GM23338 (cell line): ENCODE measurements at regions not wholly inside any gene's neighbourhood (a gene's known extent, or its start where the extent isn't known, plus 50 kb on each side); places are given as distances from the start of the nearest gene placed in this dataset.
A peak's percentile ranks its signal among the peaks of the same experiment; 100 is the strongest.

Experiments
- ATAC-seq: fragments of 200-7000 bp; cut with Tn5 transposase; 3 replicates; pipeline ENCODE4 v1.9.1; 2020
- DNase-seq: peaks from one replicate; pipeline ENCODE4 v3.0.0-alpha.2; 2015; ENCODE audit warnings: low spot score
- H2AFZ ChIP-seq: fragments of 200-600 bp; sonication (generic); 2 replicates; pipeline ENCODE4 v1.8.0; 2016; ENCODE audit warnings: antibody characterized with exemption, mild to moderate bottlenecking, moderate library complexity
- H3F3A ChIP-seq: fragments of 200-600 bp; sonication (generic); replicated peaks from 2 replicates; pipeline ENCODE4 v1.8.0; 2017; ENCODE audit warnings: antibody characterized with exemption, mixed run types, low read depth
- H3K27ac ChIP-seq: fragments of 200-600 bp; sonication (generic); 2 replicates; pipeline ENCODE4 v1.6.1; 2016; ENCODE audit warnings: low read depth
- H3K27me3 ChIP-seq: fragments of 200-600 bp; sonication (generic); 2 replicates; pipeline ENCODE4 v1.8.0; 2016; ENCODE audit warnings: mild to moderate bottlenecking, mixed run types, moderate library complexity; ENCODE audit not compliant: insufficient read depth
- H3K36me3 ChIP-seq: fragments of 200-600 bp; sonication (generic); 2 replicates; pipeline ENCODE4 v1.8.0; 2016; ENCODE audit warnings: mild to moderate bottlenecking; ENCODE audit not compliant: insufficient read depth
- H3K4me1 ChIP-seq: fragments of 200-600 bp; sonication (generic); 2 replicates; pipeline ENCODE4 v1.8.0; 2016; ENCODE audit warnings: mild to moderate bottlenecking, moderate library complexity; ENCODE audit not compliant: insufficient read depth
- H3K4me2 ChIP-seq: fragments of 200-600 bp; sonication (generic); 2 replicates; pipeline ENCODE4 v1.7.1; 2017; ENCODE audit warnings: mixed run types
- H3K4me3 ChIP-seq: fragments of 200-600 bp; sonication (generic); 2 replicates; pipeline ENCODE4 v1.6.1; 2016; ENCODE audit warnings: mixed run types
- H3K79me2 ChIP-seq: fragments of 200-600 bp; sonication (generic); replicated peaks from 2 replicates; pipeline ENCODE4 v1.8.0; 2017; ENCODE audit warnings: mild to moderate bottlenecking; ENCODE audit not compliant: insufficient read depth
- H3K9me2 ChIP-seq: fragments of 200-600 bp; sonication (generic); 2 replicates; pipeline ENCODE4 v1.8.0; 2017; ENCODE audit not compliant: insufficient read depth
- H4K20me1 ChIP-seq: fragments of 200-600 bp; sonication (generic); replicated peaks from 2 replicates; pipeline ENCODE4 v1.8.0; 2017; ENCODE audit warnings: mild to moderate bottlenecking; ENCODE audit not compliant: insufficient read depth
- H3K27ac Mint-ChIP-seq: 2 replicates; pipeline ENCODE4 v1.8.0; 2020; ENCODE audit warnings: inconsistent platforms, mild to moderate bottlenecking, moderate library complexity, mixed read lengths
- H3K27me3 Mint-ChIP-seq: 3 replicates; pipeline ENCODE4 v1.8.0; 2022; ENCODE audit warnings: low read depth, mild to moderate bottlenecking, moderate library complexity, mixed read lengths, inconsistent platforms; ENCODE audit not compliant: insufficient read depth, poor library complexity
- H3K36me3 Mint-ChIP-seq: 3 replicates; pipeline ENCODE4 v1.8.0; 2021; ENCODE audit warnings: low read depth, mild to moderate bottlenecking, inconsistent platforms, moderate library complexity, mixed read lengths
- H3K4me1 Mint-ChIP-seq: 3 replicates; pipeline ENCODE4 v1.8.0; 2020; ENCODE audit warnings: mild to moderate bottlenecking, inconsistent platforms, mixed read lengths
- H3K4me3 Mint-ChIP-seq: 3 replicates; pipeline ENCODE4 v1.8.0; 2021; ENCODE audit warnings: moderate library complexity, mild to moderate bottlenecking, inconsistent platforms, mixed read lengths
- H3K9me3 Mint-ChIP-seq: 3 replicates; pipeline ENCODE4 v1.8.0; 2020; ENCODE audit warnings: moderate library complexity, mild to moderate bottlenecking, inconsistent platforms, mixed read lengths
- NANOG ChIP-seq: IDR thresholded peaks from 2 replicates; pipeline ENCODE4 v1.6.1; 2016; ENCODE audit warnings: antibody characterized with exemption, borderline replicate concordance
- POLR2AphosphoS5 ChIP-seq: IDR thresholded peaks from 2 replicates; pipeline ENCODE4 v1.6.1; 2016; ENCODE audit warnings: antibody characterized with exemption, low read depth
- ZNF114 ChIP-seq: fragments of 250-450 bp; sonication (Bioruptor Pico); IDR thresholded peaks from 2 replicates; pipeline ENCODE4 v1.5.0; 2020; ENCODE audit warnings: mild to moderate bottlenecking, moderate library complexity
- ZNF331 ChIP-seq: fragments of 250-450 bp; sonication (Bioruptor Pico); IDR thresholded peaks from 2 replicates; pipeline ENCODE4 v1.5.0; 2020; ENCODE audit warnings: low read depth, mild to moderate bottlenecking, moderate library complexity
- TF ChIP-seq, protein P1 (sequence below), 2 experiments: fragments of 200-600 bp in 1 of 2; sonication (generic) in 1 of 2; conservative IDR thresholded peaks; 2 replicates each; pipeline versions ENCODE4 v1.5.1 to v1.6.1; 2016 to 2017; ENCODE audit warnings: antibody characterized with exemption in 2 of 2, low read depth in 2 of 2, mild to moderate bottlenecking in 2 of 2, moderate library complexity in 1 of 2
- TF ChIP-seq, protein P2 (sequence below): IDR thresholded peaks from one replicate; pipeline ENCODE4 v1.6.1; 2018; ENCODE audit warnings: antibody characterized with exemption; ENCODE audit not compliant: unreplicated experiment
- TF ChIP-seq, protein P3 (sequence below): fragments of 250-450 bp; sonication (Bioruptor Pico); IDR thresholded peaks from 2 replicates; pipeline ENCODE4 v1.5.0; 2020; ENCODE audit warnings: mild to moderate bottlenecking, moderate library complexity
- TF ChIP-seq, protein P4 (sequence below): IDR thresholded peaks from 2 replicates; pipeline ENCODE4 v1.6.1; 2016; ENCODE audit warnings: antibody characterized with exemption

DNA sequence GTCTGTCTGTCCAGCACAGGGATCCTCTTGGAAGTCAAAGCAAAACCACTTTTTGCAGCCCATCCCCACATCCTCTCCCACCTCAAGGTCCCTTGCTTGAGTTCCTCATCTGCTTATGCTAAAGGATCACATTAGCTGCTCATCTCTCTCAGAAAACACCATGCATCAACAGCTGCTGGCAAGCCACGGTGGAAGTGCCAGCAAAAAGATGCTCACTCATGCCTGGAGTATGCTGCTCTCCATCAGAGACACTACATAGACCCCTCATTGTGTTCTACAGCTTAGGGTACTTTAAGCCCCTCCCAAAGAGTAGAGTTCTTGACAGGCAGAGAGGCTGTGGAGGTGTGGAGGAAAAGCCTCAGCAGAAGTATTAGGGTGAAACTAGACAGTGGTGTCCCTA lies 94.6 kb upstream of the COL8A1 start:
- no peaks in the 10 kb centered on the region for H3K27me3 ChIP-seq
- no peaks in the 10 kb centered on the region for H3K4me1 ChIP-seq
- no peaks in the 10 kb centered on the region for H3K79me2 ChIP-seq
- no peaks in the 10 kb centered on the region for H3K36me3 ChIP-seq
- TF ChIP-seq, protein P1, sequence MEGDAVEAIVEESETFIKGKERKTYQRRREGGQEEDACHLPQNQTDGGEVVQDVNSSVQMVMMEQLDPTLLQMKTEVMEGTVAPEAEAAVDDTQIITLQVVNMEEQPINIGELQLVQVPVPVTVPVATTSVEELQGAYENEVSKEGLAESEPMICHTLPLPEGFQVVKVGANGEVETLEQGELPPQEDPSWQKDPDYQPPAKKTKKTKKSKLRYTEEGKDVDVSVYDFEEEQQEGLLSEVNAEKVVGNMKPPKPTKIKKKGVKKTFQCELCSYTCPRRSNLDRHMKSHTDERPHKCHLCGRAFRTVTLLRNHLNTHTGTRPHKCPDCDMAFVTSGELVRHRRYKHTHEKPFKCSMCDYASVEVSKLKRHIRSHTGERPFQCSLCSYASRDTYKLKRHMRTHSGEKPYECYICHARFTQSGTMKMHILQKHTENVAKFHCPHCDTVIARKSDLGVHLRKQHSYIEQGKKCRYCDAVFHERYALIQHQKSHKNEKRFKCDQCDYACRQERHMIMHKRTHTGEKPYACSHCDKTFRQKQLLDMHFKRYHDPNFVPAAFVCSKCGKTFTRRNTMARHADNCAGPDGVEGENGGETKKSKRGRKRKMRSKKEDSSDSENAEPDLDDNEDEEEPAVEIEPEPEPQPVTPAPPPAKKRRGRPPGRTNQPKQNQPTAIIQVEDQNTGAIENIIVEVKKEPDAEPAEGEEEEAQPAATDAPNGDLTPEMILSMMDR (conservative IDR thresholded peaks at IDR 0.05; ENCODE audit: low read depth in 2 of 2), result no peak
- H3K4me1 Mint-ChIP-seq, result peaks cover 6% of the 10 kb centered on the region
- no peaks in the 10 kb centered on the region for H3K36me3 Mint-ChIP-seq
- no peak overlapping the region for H3K27ac ChIP-seq
- no peak overlapping the region for H2AFZ ChIP-seq
- no peaks in the 10 kb centered on the region for H3K27me3 Mint-ChIP-seq
- no peaks in the 10 kb centered on the region for H4K20me1 ChIP-seq
- H3F3A ChIP-seq, result no peaks in the 10 kb centered on the region
- DNase-seq, result no peak
- peaks cover 2% of the 10 kb centered on the region; the same call in 1 of the 2 replicates for H3K9me2 ChIP-seq
- H3K9me3 Mint-ChIP-seq, result peaks cover 6% of the 10 kb centered on the region; the same call in 1 of the 3 replicates
- H3K4me3 Mint-ChIP-seq, result no peak overlapping the region
- no peak overlapping the region for H3K4me2 ChIP-seq
- H3K27ac Mint-ChIP-seq, result no peak overlapping the region
- ATAC-seq, result no peak
- H3K4me3 ChIP-seq, result no peak overlapping the region

DNA sequence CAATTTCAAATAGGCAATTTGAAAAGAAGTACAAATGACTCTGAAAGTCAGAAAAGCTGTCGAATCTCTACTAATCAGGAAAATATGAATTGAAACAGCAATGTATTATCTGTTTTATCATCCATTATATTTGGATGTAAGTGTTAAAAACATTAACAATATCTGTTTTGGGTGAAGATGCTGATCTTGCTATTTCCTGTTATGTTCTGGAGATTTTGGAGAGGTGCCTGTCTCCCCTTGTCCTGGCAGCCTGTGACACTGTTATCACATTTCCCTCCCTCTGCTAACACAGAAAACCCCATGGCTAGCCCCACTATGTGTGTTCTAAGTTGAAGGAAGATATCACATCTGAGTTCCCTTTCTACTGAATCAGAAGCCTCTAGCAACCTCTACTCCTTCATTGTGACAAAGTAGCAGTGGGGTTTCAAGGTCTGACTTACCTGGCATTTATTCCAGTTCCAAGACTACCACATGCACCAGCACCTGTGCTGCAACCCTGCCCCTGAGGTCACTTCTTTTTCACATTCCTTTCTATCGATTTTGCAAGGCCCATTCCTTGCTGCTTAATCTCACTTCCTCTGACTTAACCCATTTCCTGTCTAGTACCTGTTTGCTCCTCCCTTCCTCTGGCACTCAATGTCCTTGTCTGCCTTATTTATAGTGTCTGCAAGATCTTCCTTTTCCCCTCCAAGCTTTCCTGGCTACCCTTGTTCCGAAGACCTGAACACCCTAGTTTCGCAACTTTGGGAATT lies 95.5 kb upstream of the COL8A1 start:
- Histone ChIP-seq H3F3A (no peaks in the 10 kb centered on the region), H2AFZ (peak overlapping the region; percentile 45; the same call in 1 of the 2 replicates), H3K4me3 (no peak overlapping the region), H3K9me2 (peaks cover 2% of the 10 kb centered on the region; the same call in 1 of the 2 replicates), H3K27ac (no peak overlapping the region), H3K36me3 (no peaks in the 10 kb centered on the region), H3K27me3 (no peaks in the 10 kb centered on the region), H3K79me2 (no peaks in the 10 kb centered on the region), H3K4me1 (no peaks in the 10 kb centered on the region), H4K20me1 (no peaks in the 10 kb centered on the region), H3K4me2 (no peak overlapping the region)
- peaks cover 6% of the 10 kb centered on the region for H3K4me1 Mint-ChIP-seq
- H3K9me3 Mint-ChIP-seq, result peaks cover 6% of the 10 kb centered on the region; the same call in 1 of the 3 replicates
- no peaks in the 10 kb centered on the region for H3K36me3 Mint-ChIP-seq
- H3K4me3 Mint-ChIP-seq, result no peak overlapping the region
- H3K27me3 Mint-ChIP-seq, result no peaks in the 10 kb centered on the region
- ATAC-seq (no peak), DNase-seq (peak; percentile 26)
- peak overlapping the region; percentile 28; the same call in 1 of the 2 replicates for H3K27ac Mint-ChIP-seq
- TF ChIP-seq, protein P2, sequence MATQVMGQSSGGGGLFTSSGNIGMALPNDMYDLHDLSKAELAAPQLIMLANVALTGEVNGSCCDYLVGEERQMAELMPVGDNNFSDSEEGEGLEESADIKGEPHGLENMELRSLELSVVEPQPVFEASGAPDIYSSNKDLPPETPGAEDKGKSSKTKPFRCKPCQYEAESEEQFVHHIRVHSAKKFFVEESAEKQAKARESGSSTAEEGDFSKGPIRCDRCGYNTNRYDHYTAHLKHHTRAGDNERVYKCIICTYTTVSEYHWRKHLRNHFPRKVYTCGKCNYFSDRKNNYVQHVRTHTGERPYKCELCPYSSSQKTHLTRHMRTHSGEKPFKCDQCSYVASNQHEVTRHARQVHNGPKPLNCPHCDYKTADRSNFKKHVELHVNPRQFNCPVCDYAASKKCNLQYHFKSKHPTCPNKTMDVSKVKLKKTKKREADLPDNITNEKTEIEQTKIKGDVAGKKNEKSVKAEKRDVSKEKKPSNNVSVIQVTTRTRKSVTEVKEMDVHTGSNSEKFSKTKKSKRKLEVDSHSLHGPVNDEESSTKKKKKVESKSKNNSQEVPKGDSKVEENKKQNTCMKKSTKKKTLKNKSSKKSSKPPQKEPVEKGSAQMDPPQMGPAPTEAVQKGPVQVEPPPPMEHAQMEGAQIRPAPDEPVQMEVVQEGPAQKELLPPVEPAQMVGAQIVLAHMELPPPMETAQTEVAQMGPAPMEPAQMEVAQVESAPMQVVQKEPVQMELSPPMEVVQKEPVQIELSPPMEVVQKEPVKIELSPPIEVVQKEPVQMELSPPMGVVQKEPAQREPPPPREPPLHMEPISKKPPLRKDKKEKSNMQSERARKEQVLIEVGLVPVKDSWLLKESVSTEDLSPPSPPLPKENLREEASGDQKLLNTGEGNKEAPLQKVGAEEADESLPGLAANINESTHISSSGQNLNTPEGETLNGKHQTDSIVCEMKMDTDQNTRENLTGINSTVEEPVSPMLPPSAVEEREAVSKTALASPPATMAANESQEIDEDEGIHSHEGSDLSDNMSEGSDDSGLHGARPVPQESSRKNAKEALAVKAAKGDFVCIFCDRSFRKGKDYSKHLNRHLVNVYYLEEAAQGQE, result no peak
- TF ChIP-seq, protein P3, sequence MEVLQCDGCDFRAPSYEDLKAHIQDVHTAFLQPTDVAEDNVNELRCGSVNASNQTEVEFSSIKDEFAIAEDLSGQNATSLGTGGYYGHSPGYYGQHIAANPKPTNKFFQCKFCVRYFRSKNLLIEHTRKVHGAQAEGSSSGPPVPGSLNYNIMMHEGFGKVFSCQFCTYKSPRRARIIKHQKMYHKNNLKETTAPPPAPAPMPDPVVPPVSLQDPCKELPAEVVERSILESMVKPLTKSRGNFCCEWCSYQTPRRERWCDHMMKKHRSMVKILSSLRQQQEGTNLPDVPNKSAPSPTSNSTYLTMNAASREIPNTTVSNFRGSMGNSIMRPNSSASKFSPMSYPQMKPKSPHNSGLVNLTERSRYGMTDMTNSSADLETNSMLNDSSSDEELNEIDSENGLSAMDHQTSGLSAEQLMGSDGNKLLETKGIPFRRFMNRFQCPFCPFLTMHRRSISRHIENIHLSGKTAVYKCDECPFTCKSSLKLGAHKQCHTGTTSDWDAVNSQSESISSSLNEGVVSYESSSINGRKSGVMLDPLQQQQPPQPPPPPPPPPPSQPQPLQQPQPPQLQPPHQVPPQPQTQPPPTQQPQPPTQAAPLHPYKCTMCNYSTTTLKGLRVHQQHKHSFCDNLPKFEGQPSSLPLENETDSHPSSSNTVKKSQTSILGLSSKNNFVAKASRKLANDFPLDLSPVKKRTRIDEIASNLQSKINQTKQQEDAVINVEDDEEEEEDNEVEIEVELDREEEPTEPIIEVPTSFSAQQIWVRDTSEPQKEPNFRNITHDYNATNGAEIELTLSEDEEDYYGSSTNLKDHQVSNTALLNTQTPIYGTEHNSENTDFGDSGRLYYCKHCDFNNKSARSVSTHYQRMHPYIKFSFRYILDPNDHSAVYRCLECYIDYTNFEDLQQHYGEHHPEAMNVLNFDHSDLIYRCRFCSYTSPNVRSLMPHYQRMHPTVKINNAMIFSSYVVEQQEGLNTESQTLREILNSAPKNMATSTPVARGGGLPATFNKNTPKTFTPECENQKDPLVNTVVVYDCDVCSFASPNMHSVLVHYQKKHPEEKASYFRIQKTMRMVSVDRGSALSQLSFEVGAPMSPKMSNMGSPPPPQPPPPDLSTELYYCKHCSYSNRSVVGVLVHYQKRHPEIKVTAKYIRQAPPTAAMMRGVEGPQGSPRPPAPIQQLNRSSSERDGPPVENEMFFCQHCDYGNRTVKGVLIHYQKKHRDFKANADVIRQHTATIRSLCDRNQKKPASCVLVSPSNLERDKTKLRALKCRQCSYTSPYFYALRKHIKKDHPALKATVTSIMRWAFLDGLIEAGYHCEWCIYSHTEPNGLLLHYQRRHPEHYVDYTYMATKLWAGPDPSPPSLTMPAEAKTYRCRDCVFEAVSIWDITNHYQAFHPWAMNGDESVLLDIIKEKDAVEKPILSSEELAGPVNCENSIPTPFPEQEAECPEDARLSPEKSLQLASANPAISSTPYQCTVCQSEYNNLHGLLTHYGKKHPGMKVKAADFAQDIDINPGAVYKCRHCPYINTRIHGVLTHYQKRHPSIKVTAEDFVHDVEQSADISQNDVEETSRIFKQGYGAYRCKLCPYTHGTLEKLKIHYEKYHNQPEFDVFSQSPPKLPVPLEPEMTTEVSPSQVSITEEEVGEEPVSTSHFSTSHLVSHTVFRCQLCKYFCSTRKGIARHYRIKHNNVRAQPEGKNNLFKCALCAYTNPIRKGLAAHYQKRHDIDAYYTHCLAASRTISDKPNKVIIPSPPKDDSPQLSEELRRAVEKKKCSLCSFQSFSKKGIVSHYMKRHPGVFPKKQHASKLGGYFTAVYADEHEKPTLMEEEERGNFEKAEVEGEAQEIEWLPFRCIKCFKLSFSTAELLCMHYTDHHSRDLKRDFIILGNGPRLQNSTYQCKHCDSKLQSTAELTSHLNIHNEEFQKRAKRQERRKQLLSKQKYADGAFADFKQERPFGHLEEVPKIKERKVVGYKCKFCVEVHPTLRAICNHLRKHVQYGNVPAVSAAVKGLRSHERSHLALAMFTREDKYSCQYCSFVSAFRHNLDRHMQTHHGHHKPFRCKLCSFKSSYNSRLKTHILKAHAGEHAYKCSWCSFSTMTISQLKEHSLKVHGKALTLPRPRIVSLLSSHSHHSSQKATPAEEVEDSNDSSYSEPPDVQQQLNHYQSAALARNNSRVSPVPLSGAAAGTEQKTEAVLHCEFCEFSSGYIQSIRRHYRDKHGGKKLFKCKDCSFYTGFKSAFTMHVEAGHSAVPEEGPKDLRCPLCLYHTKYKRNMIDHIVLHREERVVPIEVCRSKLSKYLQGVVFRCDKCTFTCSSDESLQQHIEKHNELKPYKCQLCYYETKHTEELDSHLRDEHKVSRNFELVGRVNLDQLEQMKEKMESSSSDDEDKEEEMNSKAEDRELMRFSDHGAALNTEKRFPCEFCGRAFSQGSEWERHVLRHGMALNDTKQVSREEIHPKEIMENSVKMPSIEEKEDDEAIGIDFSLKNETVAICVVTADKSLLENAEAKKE (CRISPR knock-in tag), result no peak
- TF ChIP-seq ZNF114 (CRISPR knock-in tag) (no peak), POLR2AphosphoS5 (no peak), ZNF331 (CRISPR knock-in tag) (no peak), NANOG (no peak)
- TF ChIP-seq, protein P4, sequence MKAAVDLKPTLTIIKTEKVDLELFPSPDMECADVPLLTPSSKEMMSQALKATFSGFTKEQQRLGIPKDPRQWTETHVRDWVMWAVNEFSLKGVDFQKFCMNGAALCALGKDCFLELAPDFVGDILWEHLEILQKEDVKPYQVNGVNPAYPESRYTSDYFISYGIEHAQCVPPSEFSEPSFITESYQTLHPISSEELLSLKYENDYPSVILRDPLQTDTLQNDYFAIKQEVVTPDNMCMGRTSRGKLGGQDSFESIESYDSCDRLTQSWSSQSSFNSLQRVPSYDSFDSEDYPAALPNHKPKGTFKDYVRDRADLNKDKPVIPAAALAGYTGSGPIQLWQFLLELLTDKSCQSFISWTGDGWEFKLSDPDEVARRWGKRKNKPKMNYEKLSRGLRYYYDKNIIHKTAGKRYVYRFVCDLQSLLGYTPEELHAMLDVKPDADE, result no peak
